Spleen (tissue), 3 donors: ENCODE measurements at regions not wholly inside any gene's neighbourhood (a gene's known extent, or its start where the extent isn't known, plus 50 kb on each side); places are given as distances from the start of the nearest gene placed in this dataset.

Source experiments
- POLR2A ChIP-seq, 3 donors: fragments of 450-650 bp; IDR thresholded peaks; one replicate each; pipeline ENCODE4 v1.5.1; 2017; ENCODE audit warnings: antibody characterized with exemption in 3 of 3, mild to moderate bottlenecking in 1 of 3
- POLR2AphosphoS5 ChIP-seq, 3 donors: sonication (generic); formaldehyde crosslinking; IDR thresholded peaks; one replicate each; pipeline ENCODE4 v1.5.1; 2017; ENCODE audit warnings: antibody characterized with exemption in 3 of 3

- no peak for TF ChIP-seq POLR2A (IDR thresholded peaks at IDR 0.05)
- TF ChIP-seq POLR2AphosphoS5 (IDR thresholded peaks at IDR 0.05): no peak
Observed at GRCh38 chr4:8775121-8775520, 96.5 kb downstream of the HMX1 start.
